ENCODE measurements at regions not wholly inside any gene's neighbourhood (a gene's known extent, or its start where the extent isn't known, plus 50 kb on each side); places are given as distances from the start of the nearest gene placed in this dataset.

GRCh38 chr3:10555263-10555662 lies 49.9 kb upstream of the ATP2B2 start:
- ChIA-PET POLR2A (interaction anchor here (0.7 kb wide), 1 partner anchor 369 kb away, joined by 3 read pairs; no protein-coding TSS in a partner anchor), CTCF (no interaction called here)
- Mint-ChIP-seq H3K4me1 (peaks cover 7% of the 10 kb centered on the region; the same call in 1 of the 2 replicates), H3K27ac (no peak overlapping the region), H3K9me3 (no peaks in the 10 kb centered on the region), H3K36me3 (no peaks in the 10 kb centered on the region), H3K4me3 (no peak overlapping the region), H3K27me3 (ENCODE audit: low read depth) (no peaks in the 10 kb centered on the region; the same call in 1 of the 2 replicates)
- TF ChIP-seq E2F5 (CRISPR knock-in tag; IDR thresholded peaks at IDR 0.05) (no peak), SP1 (CRISPR knock-in tag; conservative IDR thresholded peaks at IDR 0.05) (no peak), HMGXB4 (CRISPR knock-in tag; IDR thresholded peaks at IDR 0.05) (no peak), KAT7 (CRISPR knock-in tag; IDR thresholded peaks at IDR 0.05; ENCODE audit: borderline replicate concordance) (no peak), ARID4B (CRISPR knock-in tag; IDR thresholded peaks at IDR 0.05; ENCODE audit: borderline replicate concordance) (no peak), ZNF317 (CRISPR knock-in tag; IDR thresholded peaks at IDR 0.05; ENCODE audit: borderline replicate concordance, low read depth) (no peak), FOXP4 (CRISPR knock-in tag; IDR thresholded peaks at IDR 0.05) (no peak), MAX (CRISPR knock-in tag; IDR thresholded peaks at IDR 0.05) (no peak)
- DNase-seq (ENCODE audit: low spot score) (no peak), ATAC-seq (no peak)

GRCh38 chr3:10556312-10556711 lies 50.9 kb upstream of the ATP2B2 start:
- DNase-seq (ENCODE audit: low spot score) (no peak), ATAC-seq (no peak)
- ChIA-PET CTCF (interaction anchor here (1.2 kb wide), 1 partner anchor 14 kb away, joined by 3 read pairs; no protein-coding TSS in a partner anchor), POLR2A (no interaction called here)
- Mint-ChIP-seq H3K36me3 (no peaks in the 10 kb centered on the region), H3K4me3 (no peak overlapping the region), H3K4me1 (peaks cover 7% of the 10 kb centered on the region; the same call in 1 of the 2 replicates), H3K27me3 (ENCODE audit: low read depth) (no peaks in the 10 kb centered on the region; the same call in 1 of the 2 replicates), H3K9me3 (no peaks in the 10 kb centered on the region), H3K27ac (no peak overlapping the region)
- no peak for TF ChIP-seq FOXK1 (CRISPR knock-in tag; IDR thresholded peaks at IDR 0.05)
- TF ChIP-seq FOXP1 (CRISPR knock-in tag; IDR thresholded peaks at IDR 0.05; ENCODE audit: borderline replicate concordance), result no peak
- TF ChIP-seq FOXP4 (CRISPR knock-in tag; IDR thresholded peaks at IDR 0.05), result no peak
- TF ChIP-seq AR (CRISPR knock-in tag; IDR thresholded peaks at IDR 0.05), result no peak
- no peak for TF ChIP-seq ZNF671 (CRISPR knock-in tag; IDR thresholded peaks at IDR 0.05)
- TF ChIP-seq NR2C2 (CRISPR knock-in tag; IDR thresholded peaks at IDR 0.05), result no peak
- TF ChIP-seq TP53 (CRISPR knock-in tag; IDR thresholded peaks at IDR 0.05), result no peak
- no peak for TF ChIP-seq MLX (CRISPR knock-in tag; IDR thresholded peaks at IDR 0.05)
- no peak for TF ChIP-seq SMAD4 (CRISPR knock-in tag; IDR thresholded peaks at IDR 0.05)
